ENCODE measurements at regions not wholly inside any gene's neighbourhood (a gene's known extent, or its start where the extent isn't known, plus 50 kb on each side); places are given as distances from the start of the nearest gene placed in this dataset.

- no peaks in the 10 kb centered on the region for H3K27me3 ChIP-seq
- intact Hi-C loops (cut with DNase I), result no loop called here
- DNase-seq, result no peak
- H3K27ac ChIP-seq, result no peak overlapping the region
- no peaks in the 10 kb centered on the region for H3K4me1 ChIP-seq (ENCODE audit: insufficient read depth)
- no peaks in the 10 kb centered on the region for H3K36me3 ChIP-seq
- TF ChIP-seq EP300 (IDR thresholded peaks at IDR 0.05) (no peak), POLR2A (IDR thresholded peaks at IDR 0.05) (no peak), CTCF (IDR thresholded peaks at IDR 0.05) (no peak)
- no peak overlapping the region for H3K4me3 ChIP-seq
- no peaks in the 10 kb centered on the region for H3K9me3 ChIP-seq
- 59 to 70% (median 68%) methylated on average over 1 of the region's 1 CpG for WGBS, 3 donors
These were observed 57.4 kb upstream of the FLT1 start for GRCh38 chr13:28552288-28552687.

- DNase-seq, result no peak
- intact Hi-C loops (cut with DNase I), result no loop called here
- no peak overlapping the region for H3K4me3 ChIP-seq
- H3K27ac ChIP-seq, result no peak overlapping the region
- H3K36me3 ChIP-seq, result no peaks in the 10 kb centered on the region
- H3K27me3 ChIP-seq, result no peaks in the 10 kb centered on the region
- H3K9me3 ChIP-seq, result no peaks in the 10 kb centered on the region
- no peak for TF ChIP-seq EP300 (IDR thresholded peaks at IDR 0.05)
- TF ChIP-seq CTCF (IDR thresholded peaks at IDR 0.05), result no peak
- TF ChIP-seq POLR2A (IDR thresholded peaks at IDR 0.05), result no peak
- WGBS, 3 donors, result 64 to 74% (median 69%) methylated on average over 2 of the region's 2 CpGs
- H3K4me1 ChIP-seq (ENCODE audit: insufficient read depth), result no peaks in the 10 kb centered on the region
These were observed 56.6 kb upstream of the FLT1 start for GRCh38 chr13:28551498-28551895.

- no peaks in the 10 kb centered on the region for H3K27me3 ChIP-seq
- WGBS, 3 donors, result 59 to 65% (median 61%) methylated on average over 7 of the region's 7 CpGs
- H3K36me3 ChIP-seq, result no peaks in the 10 kb centered on the region
- TF ChIP-seq EP300 (IDR thresholded peaks at IDR 0.05) (no peak), CTCF (IDR thresholded peaks at IDR 0.05) (no peak), POLR2A (IDR thresholded peaks at IDR 0.05) (no peak)
- no peak for DNase-seq
- no peaks in the 10 kb centered on the region for H3K4me1 ChIP-seq (ENCODE audit: insufficient read depth)
- no peak overlapping the region for H3K27ac ChIP-seq
- no peaks in the 10 kb centered on the region for H3K9me3 ChIP-seq
- intact Hi-C loops (cut with DNase I), result no loop called here
- no peak overlapping the region for H3K4me3 ChIP-seq
These were observed 56.0 kb upstream of the FLT1 start for GRCh38 chr13:28550721-28551497.

- Histone ChIP-seq H3K4me1 (ENCODE audit: insufficient read depth) (no peaks in the 10 kb centered on the region), H3K4me3 (no peak overlapping the region), H3K27ac (no peak overlapping the region), H3K27me3 (no peaks in the 10 kb centered on the region), H3K9me3 (no peaks in the 10 kb centered on the region), H3K36me3 (no peaks in the 10 kb centered on the region)
- 80 to 86% (median 84%) methylated on average over 3 of the region's 3 CpGs for WGBS, 3 donors
- no peak for TF ChIP-seq CTCF (IDR thresholded peaks at IDR 0.05)
- TF ChIP-seq EP300 (IDR thresholded peaks at IDR 0.05), result no peak
- TF ChIP-seq POLR2A (IDR thresholded peaks at IDR 0.05), result no peak
- no peak for DNase-seq
- intact Hi-C loops (cut with DNase I), result no loop called here
These were observed 55.2 kb upstream of the FLT1 start for GRCh38 chr13:28550091-28550490.
